ENCODE measurements at regions not wholly inside any gene's neighbourhood (a gene's known extent, or its start where the extent isn't known, plus 50 kb on each side); places are given as distances from the start of the nearest gene placed in this dataset.
"Not testable (repeated sequence)": the region's sequence is repeated elsewhere in the genome, so short reads cannot be mapped to it uniquely, and the experiment has no call there.

DNA sequence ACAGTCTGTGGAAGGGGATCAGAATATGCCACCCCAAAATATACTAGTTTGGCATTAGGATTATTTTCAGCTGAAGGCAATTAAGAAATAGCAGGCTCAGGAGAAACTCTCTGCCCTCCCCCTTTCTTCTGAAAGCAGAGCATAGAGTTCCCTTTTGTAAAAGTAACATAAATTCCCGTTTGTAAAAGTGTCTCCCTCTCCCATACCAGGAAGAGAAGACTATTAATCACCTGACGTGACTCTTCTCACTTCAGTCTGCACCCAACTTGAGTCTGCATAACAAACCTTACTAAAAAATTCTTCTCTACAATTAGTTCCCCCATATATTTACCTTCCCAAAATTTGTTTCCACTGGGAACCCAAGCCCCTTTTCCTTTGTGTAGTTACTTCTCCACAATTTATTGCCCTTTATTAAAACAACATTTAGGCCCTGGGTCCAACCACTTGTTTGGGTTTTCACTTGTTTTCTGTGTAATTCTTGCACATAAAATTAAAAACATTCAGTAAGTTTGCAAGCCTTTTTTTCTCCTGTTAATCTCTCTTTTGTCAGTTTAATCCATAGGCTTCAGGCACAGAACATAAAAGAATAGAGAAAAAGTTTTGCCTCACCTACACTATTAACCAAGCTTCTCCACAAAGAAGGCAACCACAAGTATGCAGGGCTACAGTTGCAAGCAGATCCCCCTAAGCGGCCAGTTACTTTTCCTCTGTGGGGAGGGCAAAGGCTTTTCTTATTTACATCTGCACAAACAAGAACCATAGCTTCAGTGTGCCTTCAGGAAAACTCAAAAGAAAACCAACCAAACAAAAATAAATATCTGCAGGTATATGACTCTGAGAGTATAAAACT lies 73.8 kb upstream of the EPCAM start:
- Histone ChIP-seq H3K27ac (peak overlapping the region; percentile 44 to 54), H3K4me3 (no peak overlapping the region), H3K27me3 (no peaks in the 10 kb centered on the region), H3K4me1 (no peaks in the 10 kb centered on the region), H3K9me3 (no peaks in the 10 kb centered on the region), H3K36me3 (no peaks in the 10 kb centered on the region)
- no peak for DNase-seq
- intact Hi-C loops (cut with DNase I; ENCODE audit: low total_unique reads): no loop called here
- TF ChIP-seq POLR2A (IDR thresholded peaks at IDR 0.05): no peak
- TF ChIP-seq, protein P1, sequence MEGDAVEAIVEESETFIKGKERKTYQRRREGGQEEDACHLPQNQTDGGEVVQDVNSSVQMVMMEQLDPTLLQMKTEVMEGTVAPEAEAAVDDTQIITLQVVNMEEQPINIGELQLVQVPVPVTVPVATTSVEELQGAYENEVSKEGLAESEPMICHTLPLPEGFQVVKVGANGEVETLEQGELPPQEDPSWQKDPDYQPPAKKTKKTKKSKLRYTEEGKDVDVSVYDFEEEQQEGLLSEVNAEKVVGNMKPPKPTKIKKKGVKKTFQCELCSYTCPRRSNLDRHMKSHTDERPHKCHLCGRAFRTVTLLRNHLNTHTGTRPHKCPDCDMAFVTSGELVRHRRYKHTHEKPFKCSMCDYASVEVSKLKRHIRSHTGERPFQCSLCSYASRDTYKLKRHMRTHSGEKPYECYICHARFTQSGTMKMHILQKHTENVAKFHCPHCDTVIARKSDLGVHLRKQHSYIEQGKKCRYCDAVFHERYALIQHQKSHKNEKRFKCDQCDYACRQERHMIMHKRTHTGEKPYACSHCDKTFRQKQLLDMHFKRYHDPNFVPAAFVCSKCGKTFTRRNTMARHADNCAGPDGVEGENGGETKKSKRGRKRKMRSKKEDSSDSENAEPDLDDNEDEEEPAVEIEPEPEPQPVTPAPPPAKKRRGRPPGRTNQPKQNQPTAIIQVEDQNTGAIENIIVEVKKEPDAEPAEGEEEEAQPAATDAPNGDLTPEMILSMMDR (IDR thresholded peaks at IDR 0.05): no peak

DNA sequence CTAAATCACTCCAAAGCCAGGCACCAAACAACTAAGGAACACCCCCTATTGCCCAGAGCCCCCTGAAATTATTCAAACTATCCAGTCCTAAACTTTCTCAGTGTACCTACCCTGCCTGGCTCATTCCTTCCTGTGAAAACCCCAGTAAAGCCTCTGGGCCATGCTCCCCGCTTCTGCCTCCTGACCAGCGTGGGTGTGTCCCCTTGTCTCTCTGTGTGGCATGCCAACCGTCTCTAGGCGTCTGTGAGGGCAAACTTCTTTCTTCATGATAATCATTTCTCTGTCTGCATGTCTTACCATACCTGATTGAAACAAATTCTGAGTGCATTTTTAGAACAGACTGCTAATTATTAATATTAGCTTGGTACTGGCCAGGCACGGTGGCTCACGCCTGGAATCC lies 75.1 kb upstream of the EPCAM start:
- TF ChIP-seq, protein P1 (IDR thresholded peaks at IDR 0.05): no peak
- TF ChIP-seq POLR2A (IDR thresholded peaks at IDR 0.05): no peak
- Histone ChIP-seq H3K27ac (no peak overlapping the region), H3K9me3 (no peaks in the 10 kb centered on the region), H3K36me3 (no peaks in the 10 kb centered on the region), H3K4me3 (no peak overlapping the region), H3K27me3 (no peaks in the 10 kb centered on the region), H3K4me1 (no peaks in the 10 kb centered on the region)
- no peak for DNase-seq
- intact Hi-C loops (cut with DNase I; ENCODE audit: low total_unique reads): no loop called here

DNA sequence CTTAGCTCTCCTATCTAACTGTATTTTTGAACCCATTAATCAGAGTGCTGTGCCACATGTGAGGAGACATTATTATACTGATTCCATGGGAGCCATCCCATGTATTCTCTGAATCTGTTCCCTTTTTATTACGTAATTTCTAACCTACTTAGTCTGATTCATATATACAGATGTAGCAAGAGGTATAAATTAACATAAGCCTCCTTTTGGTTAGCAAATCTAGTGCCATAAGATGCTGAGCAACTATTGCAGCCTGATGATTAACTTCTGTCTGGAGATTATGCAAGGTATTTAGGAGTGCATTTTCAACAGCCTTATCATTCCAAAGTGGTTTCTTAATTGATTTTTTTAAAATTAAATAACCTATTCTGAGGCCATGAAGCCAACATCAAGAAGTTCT lies 80.2 kb upstream of the EPCAM start:
- no peaks in the 10 kb centered on the region for H3K4me1 ChIP-seq
- H3K9me3 ChIP-seq: no peaks in the 10 kb centered on the region
- H3K4me3 ChIP-seq: no peak overlapping the region
- no peaks in the 10 kb centered on the region for H3K36me3 ChIP-seq
- no peak overlapping the region for H3K27ac ChIP-seq
- DNase-seq: no peak
- intact Hi-C loops (cut with DNase I; ENCODE audit: low total_unique reads): no loop called here
- H3K27me3 ChIP-seq: no peaks in the 10 kb centered on the region
- TF ChIP-seq POLR2A (IDR thresholded peaks at IDR 0.05): no peak
- TF ChIP-seq, protein P1 (IDR thresholded peaks at IDR 0.05): no peak

DNA sequence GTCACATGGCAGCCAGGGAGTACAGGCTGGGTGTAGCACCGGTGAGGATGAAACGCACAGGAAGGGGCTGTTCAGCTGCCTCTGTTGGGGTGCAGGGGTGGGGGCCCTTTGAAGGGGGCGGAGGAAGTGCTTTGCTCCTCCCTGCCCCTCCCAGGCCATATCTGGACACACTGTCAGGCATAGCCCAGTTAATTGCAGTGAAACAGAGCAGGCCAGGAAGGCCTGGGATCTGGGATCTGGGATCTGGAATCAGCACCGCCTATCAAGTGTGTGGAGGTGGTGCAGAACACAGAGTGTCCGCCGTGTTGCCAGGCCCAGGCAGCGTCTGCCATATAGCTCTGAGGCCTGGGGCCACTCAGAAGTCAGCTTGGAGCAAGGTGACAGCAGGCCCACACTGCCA lies 85.5 kb upstream of the EPCAM start:
- TF ChIP-seq, protein P1 (IDR thresholded peaks at IDR 0.05): no peak
- no peak for TF ChIP-seq POLR2A (IDR thresholded peaks at IDR 0.05)
- H3K27me3 ChIP-seq: no peaks in the 10 kb centered on the region
- no peak overlapping the region for H3K27ac ChIP-seq

DNA sequence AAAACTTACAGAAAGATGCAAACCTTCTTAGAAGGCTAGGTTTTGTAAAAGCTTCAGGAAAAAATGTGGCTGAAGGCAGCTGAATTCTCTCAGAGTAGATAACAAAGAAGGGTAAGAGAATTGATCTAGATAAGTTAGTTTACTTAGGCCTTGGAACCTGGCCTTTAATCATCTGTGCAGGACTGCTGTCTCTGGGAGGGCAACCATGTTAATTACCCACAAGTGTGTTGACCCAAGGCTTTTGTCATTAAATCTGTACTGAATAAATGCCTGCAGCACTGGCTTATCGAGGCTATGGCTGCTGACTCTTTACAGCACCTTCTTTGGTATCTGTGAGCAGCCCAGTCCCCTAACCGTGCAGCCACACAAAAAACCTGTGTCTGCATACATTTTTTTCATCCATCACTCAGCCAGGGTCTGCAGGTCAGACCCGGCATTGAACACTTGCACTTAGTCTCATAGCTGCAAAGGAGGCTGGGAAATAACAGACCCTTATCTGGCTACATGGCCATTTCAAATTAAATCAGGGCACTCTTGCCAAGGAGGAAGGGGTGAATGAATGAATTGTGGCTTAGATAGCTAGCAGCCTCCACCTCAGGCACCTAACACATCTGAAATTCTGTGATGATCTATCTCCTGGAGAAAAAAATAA lies 86.4 kb upstream of the EPCAM start:
- Histone ChIP-seq H3K36me3 (no peaks in the 10 kb centered on the region), H3K4me1 (no peaks in the 10 kb centered on the region), H3K27ac (no peak overlapping the region), H3K9me3 (no peaks in the 10 kb centered on the region), H3K4me3 (no peak overlapping the region), H3K27me3 (no peaks in the 10 kb centered on the region)
- intact Hi-C loops (cut with DNase I; ENCODE audit: low total_unique reads): no loop called here
- no peak for DNase-seq
- no peak for TF ChIP-seq POLR2A (IDR thresholded peaks at IDR 0.05)
- TF ChIP-seq, protein P1 (IDR thresholded peaks at IDR 0.05): no peak

More for the DNA sequence above, 85.5 kb upstream of the EPCAM start:
- Histone ChIP-seq H3K9me3 (no peaks in the 10 kb centered on the region), H3K4me3 (no peak overlapping the region), H3K4me1 (no peaks in the 10 kb centered on the region), H3K36me3 (no peaks in the 10 kb centered on the region)
- intact Hi-C loops (cut with DNase I; ENCODE audit: low total_unique reads): no loop called here
- no peak for DNase-seq

DNA sequence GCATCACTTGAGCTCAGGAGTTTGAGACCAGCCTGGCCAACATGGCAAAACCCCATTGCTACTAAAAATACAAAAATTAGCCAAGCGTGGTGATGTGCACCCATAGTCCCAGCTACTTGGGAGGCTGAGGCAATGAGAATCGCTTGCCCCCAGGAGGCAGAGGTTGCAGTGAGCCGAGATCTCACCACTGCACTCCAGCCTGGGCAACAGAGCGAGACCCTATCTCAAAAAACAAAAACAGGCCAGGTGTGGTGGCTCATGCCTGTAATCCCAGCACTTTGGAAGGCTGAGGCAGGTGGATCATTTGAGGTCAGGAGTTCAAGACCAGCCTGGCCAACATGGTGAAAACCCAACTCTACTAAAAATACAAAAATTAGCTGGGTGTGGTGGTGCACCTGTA lies 89.6 kb upstream of the EPCAM start:
- H3K4me3 ChIP-seq; H3K27me3 ChIP-seq; H3K9me3 ChIP-seq; H3K36me3 ChIP-seq; intact Hi-C loops (cut with DNase I; ENCODE audit: low total_unique reads); DNase-seq; H3K27ac ChIP-seq; H3K4me1 ChIP-seq: not testable (repeated sequence)
